ENCODE measurements at regions not wholly inside any gene's neighbourhood (a gene's known extent, or its start where the extent isn't known, plus 50 kb on each side); places are given as distances from the start of the nearest gene placed in this dataset.

DNA sequence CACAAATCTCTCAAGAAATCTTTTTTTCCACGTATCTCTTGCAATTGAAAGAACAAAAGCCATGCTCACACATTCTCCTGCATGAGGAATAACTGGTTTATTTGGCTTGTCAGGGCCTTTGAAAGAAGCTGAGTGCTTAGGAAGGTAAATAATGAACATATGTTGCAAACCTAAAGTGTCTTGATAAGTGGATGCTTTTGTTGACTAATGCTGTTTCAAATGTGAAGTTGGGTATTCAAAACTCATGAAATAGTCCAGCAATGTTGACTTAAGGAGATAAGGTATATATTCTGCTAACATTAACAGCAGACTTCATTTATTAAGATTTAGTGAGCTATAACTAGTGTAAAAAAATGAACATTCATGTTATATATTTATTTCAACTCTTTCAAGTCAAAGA is 1792.7 kb upstream of the MIR17HG start:
- TF ChIP-seq, protein P1, sequence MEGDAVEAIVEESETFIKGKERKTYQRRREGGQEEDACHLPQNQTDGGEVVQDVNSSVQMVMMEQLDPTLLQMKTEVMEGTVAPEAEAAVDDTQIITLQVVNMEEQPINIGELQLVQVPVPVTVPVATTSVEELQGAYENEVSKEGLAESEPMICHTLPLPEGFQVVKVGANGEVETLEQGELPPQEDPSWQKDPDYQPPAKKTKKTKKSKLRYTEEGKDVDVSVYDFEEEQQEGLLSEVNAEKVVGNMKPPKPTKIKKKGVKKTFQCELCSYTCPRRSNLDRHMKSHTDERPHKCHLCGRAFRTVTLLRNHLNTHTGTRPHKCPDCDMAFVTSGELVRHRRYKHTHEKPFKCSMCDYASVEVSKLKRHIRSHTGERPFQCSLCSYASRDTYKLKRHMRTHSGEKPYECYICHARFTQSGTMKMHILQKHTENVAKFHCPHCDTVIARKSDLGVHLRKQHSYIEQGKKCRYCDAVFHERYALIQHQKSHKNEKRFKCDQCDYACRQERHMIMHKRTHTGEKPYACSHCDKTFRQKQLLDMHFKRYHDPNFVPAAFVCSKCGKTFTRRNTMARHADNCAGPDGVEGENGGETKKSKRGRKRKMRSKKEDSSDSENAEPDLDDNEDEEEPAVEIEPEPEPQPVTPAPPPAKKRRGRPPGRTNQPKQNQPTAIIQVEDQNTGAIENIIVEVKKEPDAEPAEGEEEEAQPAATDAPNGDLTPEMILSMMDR (IDR thresholded peaks at IDR 0.05; ENCODE audit: low read depth, low read length, missing input control) = no peak
- TF ChIP-seq SP1 (IDR thresholded peaks at IDR 0.05) = no peak
- TF ChIP-seq REST (IDR thresholded peaks at IDR 0.05) = no peak

Measured in liver (tissue), 3 donors.